ENCODE measurements at regions not wholly inside any gene's neighbourhood (a gene's known extent, or its start where the extent isn't known, plus 50 kb on each side); places are given as distances from the start of the nearest gene placed in this dataset.

DNA sequence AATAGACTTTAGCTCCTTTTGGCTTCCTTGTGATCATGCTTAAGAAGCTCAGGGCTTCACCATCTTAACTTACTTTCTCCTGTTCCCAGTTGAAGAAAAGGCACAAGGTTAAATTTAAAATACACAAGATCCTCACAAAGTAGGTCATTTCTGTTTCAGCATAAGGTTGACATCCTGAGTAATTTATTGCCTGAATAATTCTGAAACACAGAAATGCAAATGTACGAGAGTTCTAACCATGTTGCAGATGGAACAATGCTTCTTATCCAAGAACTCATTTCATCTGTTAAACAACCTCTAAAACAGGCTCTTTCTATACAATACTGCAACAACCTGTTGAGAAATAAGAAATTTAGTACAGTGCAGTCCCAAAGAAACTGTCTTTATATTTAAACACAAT, 395.2 kb downstream of the BCL11A start:
- Histone ChIP-seq H3K27ac (no peak overlapping the region), H3K4me1 (no peaks in the 10 kb centered on the region), H3K9me3 (no peaks in the 10 kb centered on the region), H3K36me3 (replicated peaks in 1 of 2; ENCODE audit: insufficient read depth in 1 of 2, low read depth in 2 of 2) (no peaks in the 10 kb centered on the region), H3K27me3 (no peaks in the 10 kb centered on the region), H3K4me3 (no peak overlapping the region)
- TF ChIP-seq POLR2A (IDR thresholded peaks at IDR 0.05): no peak
- TF ChIP-seq, protein P1, sequence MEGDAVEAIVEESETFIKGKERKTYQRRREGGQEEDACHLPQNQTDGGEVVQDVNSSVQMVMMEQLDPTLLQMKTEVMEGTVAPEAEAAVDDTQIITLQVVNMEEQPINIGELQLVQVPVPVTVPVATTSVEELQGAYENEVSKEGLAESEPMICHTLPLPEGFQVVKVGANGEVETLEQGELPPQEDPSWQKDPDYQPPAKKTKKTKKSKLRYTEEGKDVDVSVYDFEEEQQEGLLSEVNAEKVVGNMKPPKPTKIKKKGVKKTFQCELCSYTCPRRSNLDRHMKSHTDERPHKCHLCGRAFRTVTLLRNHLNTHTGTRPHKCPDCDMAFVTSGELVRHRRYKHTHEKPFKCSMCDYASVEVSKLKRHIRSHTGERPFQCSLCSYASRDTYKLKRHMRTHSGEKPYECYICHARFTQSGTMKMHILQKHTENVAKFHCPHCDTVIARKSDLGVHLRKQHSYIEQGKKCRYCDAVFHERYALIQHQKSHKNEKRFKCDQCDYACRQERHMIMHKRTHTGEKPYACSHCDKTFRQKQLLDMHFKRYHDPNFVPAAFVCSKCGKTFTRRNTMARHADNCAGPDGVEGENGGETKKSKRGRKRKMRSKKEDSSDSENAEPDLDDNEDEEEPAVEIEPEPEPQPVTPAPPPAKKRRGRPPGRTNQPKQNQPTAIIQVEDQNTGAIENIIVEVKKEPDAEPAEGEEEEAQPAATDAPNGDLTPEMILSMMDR (IDR thresholded peaks at IDR 0.05): no peak
- intact Hi-C loops (cut with DNase I): no loop called here
- no peak for ATAC-seq
- no peak for DNase-seq
- 80 to 94% methylated on average over 1 of the region's 1 CpG for WGBS, 2 donors

DNA sequence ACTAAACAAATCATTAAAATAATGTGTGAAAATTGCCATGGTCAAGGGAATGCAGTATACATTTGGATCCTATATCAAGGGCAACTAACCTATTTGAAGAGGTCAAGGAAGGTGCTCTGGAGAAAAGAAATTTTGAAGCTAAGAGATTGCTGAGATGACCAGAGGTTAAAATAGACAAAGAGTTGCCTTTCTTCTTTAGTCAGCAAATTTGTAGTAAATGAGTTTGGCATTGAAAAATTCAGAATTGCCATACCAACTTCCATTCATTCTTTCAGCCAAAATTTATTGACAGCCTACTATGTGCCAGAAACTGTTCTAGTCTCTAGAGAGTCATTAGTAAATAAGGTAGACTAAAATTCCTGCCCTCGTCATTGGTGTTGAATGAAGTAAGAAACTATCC, 396.2 kb downstream of the BCL11A start:
- no peaks in the 10 kb centered on the region for H3K4me1 ChIP-seq
- no peaks in the 10 kb centered on the region for H3K9me3 ChIP-seq
- intact Hi-C loops (cut with DNase I): no loop called here
- DNase-seq: no peak
- TF ChIP-seq POLR2A (IDR thresholded peaks at IDR 0.05): no peak
- TF ChIP-seq, protein P1 (IDR thresholded peaks at IDR 0.05): no peak
- no peak for ATAC-seq
- H3K27ac ChIP-seq: no peak overlapping the region
- WGBS, 2 donors: 90 to 91% methylated on average over 1 of the region's 1 CpG
- no peaks in the 10 kb centered on the region for H3K27me3 ChIP-seq
- no peaks in the 10 kb centered on the region for H3K36me3 ChIP-seq (replicated peaks in 1 of 2; ENCODE audit: insufficient read depth in 1 of 2, low read depth in 2 of 2)
- H3K4me3 ChIP-seq: no peak overlapping the region

DNA sequence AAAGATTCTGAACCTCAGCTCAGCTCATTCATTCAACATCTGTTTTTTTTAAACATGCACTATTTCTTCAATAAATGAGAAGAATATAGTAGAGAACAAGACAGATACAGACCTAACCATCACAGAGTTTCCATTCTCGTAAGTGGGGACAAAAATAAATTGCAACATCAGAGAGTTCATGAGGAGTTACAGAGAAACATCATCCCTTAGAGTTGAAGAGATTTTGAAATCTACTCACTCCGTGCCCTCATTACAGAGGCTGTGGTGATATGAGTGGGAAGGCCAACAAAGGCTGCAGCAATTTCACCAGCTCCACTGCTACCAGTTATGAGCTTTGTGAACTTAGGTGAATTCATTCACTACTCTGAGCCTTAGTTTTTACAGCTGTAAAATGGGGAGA, 399.3 kb downstream of the BCL11A start:
- 67 to 68% methylated on average over 2 of the region's 2 CpGs for WGBS, 2 donors
- Histone ChIP-seq H3K36me3 (replicated peaks in 1 of 2; ENCODE audit: insufficient read depth in 1 of 2, low read depth in 2 of 2) (no peaks in the 10 kb centered on the region), H3K4me1 (no peaks in the 10 kb centered on the region), H3K27ac (no peak overlapping the region), H3K4me3 (no peak overlapping the region), H3K9me3 (no peaks in the 10 kb centered on the region), H3K27me3 (no peaks in the 10 kb centered on the region)
- TF ChIP-seq, protein P1 (IDR thresholded peaks at IDR 0.05): no peak
- TF ChIP-seq POLR2A (IDR thresholded peaks at IDR 0.05): no peak
- intact Hi-C loops (cut with DNase I): no loop called here
- no peak for DNase-seq
- ATAC-seq: no peak

DNA sequence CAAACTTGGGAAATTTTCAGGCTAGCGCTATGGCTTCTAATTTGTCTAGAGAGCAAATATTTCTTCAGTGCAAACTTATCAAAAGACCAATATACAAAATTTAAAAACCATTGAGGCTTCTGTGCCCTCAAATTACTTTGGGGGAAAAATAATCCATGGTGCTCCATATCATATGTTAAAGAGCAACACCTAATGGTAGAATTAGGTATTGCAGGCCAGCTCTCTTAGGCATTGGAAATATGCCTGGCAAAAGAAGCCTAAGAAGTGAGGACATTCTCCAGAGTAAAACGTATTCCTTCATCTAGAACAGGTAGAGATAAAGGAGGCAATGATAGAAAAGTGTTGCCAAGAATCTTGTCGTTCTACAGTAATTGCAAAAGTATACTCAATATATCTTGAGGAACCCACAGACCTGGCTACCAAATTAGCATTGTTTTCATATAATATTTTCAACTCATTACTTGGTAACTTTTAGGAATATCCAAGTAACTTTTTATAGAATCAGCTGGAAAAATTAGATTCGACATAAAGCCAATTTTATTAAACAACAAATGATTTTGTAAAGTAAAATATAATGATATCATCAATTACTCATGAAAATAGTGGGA, 401.1 kb downstream of the BCL11A start:
- Histone ChIP-seq H3K4me3 (no peak overlapping the region), H3K27ac (no peak overlapping the region), H3K36me3 (replicated peaks in 1 of 2; ENCODE audit: insufficient read depth in 1 of 2, low read depth in 2 of 2) (no peaks in the 10 kb centered on the region), H3K27me3 (no peaks in the 10 kb centered on the region), H3K9me3 (no peaks in the 10 kb centered on the region), H3K4me1 (no peaks in the 10 kb centered on the region)
- WGBS, 2 donors: 49 to 59% methylated on average over 4 of the region's 4 CpGs
- TF ChIP-seq POLR2A (IDR thresholded peaks at IDR 0.05): no peak
- TF ChIP-seq, protein P1 (IDR thresholded peaks at IDR 0.05): peak in 6 of 7 experiments; percentile 48 to 88 (median 63)
- DNase-seq (no peak), ATAC-seq (no peak)
- intact Hi-C loops (cut with DNase I): no loop called here

DNA sequence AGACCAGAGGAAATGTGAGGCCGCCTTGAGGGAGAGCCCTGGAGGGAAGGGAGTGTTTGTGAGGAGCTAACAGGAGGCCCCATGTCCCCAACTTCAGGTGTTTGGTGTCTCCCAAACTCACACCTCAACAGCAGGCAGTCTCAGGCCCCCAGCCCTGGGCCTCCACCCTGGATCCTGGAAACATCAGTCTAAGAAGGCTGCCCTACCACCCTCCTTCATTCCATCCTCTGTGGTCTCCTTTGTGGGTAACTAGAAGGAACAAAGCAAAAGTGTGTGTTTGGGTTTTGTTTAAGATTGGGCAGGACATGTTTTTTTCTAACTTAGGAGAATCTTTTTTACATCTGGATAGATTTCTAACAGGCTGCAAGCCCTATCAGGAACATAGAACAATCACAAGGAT, 404.3 kb downstream of the BCL11A start:
- Histone ChIP-seq H3K4me1 (no peaks in the 10 kb centered on the region), H3K27me3 (no peaks in the 10 kb centered on the region), H3K9me3 (no peaks in the 10 kb centered on the region), H3K36me3 (replicated peaks in 1 of 2; ENCODE audit: insufficient read depth in 1 of 2, low read depth in 2 of 2) (no peaks in the 10 kb centered on the region), H3K27ac (no peak overlapping the region), H3K4me3 (no peak overlapping the region)
- WGBS, 2 donors: 80 to 100% methylated on average over 1 of the region's 1 CpG
- intact Hi-C loops (cut with DNase I): no loop called here
- no peak for TF ChIP-seq POLR2A (IDR thresholded peaks at IDR 0.05)
- TF ChIP-seq, protein P1 (IDR thresholded peaks at IDR 0.05): no peak
- ATAC-seq: no peak
- no peak for DNase-seq
